T-helper 2 cell treated with Interferon-gamma antibody and Interleukin-4, amounts not matched to agents 5 μg/mL and 100 μg/mL, for 36 hours (primary cell): ENCODE measurements at regions not wholly inside any gene's neighbourhood (a gene's known extent, or its start where the extent isn't known, plus 50 kb on each side); places are given as distances from the start of the nearest gene placed in this dataset.
A peak's percentile ranks its signal among the peaks of the same experiment; 100 is the strongest.

ENCODE experiments used
- DNase-seq: peaks from one replicate; pipeline ENCODE4 v3.0.0; 2021; ENCODE audit warnings: low spot score
- H3K27ac Mint-ChIP-seq: one replicate; pipeline ENCODE4 v1.8.0; 2021; ENCODE audit warnings: mild to moderate bottlenecking, mixed read lengths
- H3K27me3 Mint-ChIP-seq: one replicate; pipeline ENCODE4 v1.8.0; 2021; ENCODE audit warnings: low read depth, mixed read lengths
- H3K36me3 Mint-ChIP-seq: one replicate; pipeline ENCODE4 v1.8.0; 2021; ENCODE audit warnings: low read depth, mixed read lengths
- H3K4me1 Mint-ChIP-seq: one replicate; pipeline ENCODE4 v1.8.0; 2021; ENCODE audit warnings: low read depth, mixed read lengths
- H3K4me3 Mint-ChIP-seq: one replicate; pipeline ENCODE4 v1.8.0; 2022; ENCODE audit warnings: mild to moderate bottlenecking, moderate library complexity, mixed read lengths
- H3K9me3 Mint-ChIP-seq: one replicate; pipeline ENCODE4 v1.8.0; 2021; ENCODE audit warnings: mixed read lengths

GRCh38 chr3:168250415-168250861 is 154.7 kb upstream of the GOLIM4 start:
- no peaks in the 10 kb centered on the region for H3K36me3 Mint-ChIP-seq
- H3K4me1 Mint-ChIP-seq: peaks cover 10% of the 10 kb centered on the region
- H3K27me3 Mint-ChIP-seq: peaks cover 55% of the 10 kb centered on the region
- no peaks in the 10 kb centered on the region for H3K9me3 Mint-ChIP-seq
- DNase-seq: no peak
- H3K4me3 Mint-ChIP-seq: peak overlapping the region; percentile 72
- no peak overlapping the region for H3K27ac Mint-ChIP-seq

DNA sequence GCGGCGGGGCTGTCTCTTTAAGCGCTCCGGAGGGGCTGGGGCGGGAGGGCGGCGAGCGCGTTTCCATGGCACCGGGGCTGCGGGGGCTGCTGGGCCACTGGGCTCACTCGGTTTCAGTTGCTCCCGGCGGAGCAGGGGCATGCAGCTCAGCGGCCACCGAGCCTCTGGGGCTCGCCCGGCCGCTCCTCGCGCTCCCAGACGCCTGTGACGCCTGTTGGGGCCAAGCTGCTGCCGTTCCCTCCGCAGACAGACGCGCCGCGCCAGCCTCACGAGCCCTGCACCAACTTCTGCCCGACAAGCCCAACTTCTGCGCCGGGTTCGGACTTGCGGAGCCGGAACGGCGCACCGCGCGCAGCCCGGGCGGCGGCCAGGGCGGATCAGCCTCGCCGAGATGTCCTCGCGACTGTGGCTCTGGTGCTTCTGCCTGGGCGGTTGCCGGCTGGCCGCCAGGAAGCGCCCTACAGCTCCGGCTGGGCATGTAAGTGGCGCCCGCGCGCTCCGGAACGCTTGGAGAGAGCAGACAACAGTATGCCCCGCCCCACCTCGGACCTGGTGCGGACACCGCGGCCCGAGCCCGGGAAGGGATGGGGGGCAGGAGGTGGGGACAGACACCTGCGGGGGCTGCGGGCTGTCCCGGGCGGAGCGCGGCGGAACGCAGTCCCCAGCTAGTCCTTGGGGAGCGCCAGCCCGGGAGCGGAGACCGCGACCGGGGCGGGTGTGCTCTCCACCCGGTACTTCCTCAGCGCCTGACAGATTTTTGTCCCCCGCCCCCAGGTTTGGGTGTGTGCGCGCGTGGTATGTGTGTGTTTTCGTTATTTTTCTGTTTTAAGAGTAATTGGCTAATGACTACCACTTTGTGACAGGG is 154.1 kb upstream of the GOLIM4 start:
- DNase-seq: peak; percentile 49
- H3K27me3 Mint-ChIP-seq: peaks cover 57% of the 10 kb centered on the region
- H3K9me3 Mint-ChIP-seq: no peaks in the 10 kb centered on the region
- no peaks in the 10 kb centered on the region for H3K36me3 Mint-ChIP-seq
- H3K4me1 Mint-ChIP-seq: peaks cover 10% of the 10 kb centered on the region
- peak overlapping the region; percentile 82 for H3K4me3 Mint-ChIP-seq
- H3K27ac Mint-ChIP-seq: no peak overlapping the region

GRCh38 chr3:168249205-168249549 is 153.5 kb upstream of the GOLIM4 start:
- peak overlapping the region; percentile 82 for H3K4me3 Mint-ChIP-seq
- no peak for DNase-seq
- peaks cover 10% of the 10 kb centered on the region for H3K4me1 Mint-ChIP-seq
- H3K36me3 Mint-ChIP-seq: no peaks in the 10 kb centered on the region
- H3K27me3 Mint-ChIP-seq: peaks cover 57% of the 10 kb centered on the region
- H3K27ac Mint-ChIP-seq: no peak overlapping the region
- H3K9me3 Mint-ChIP-seq: no peaks in the 10 kb centered on the region

- no peaks in the 10 kb centered on the region for H3K9me3 Mint-ChIP-seq
- no peak for DNase-seq
- peaks cover 57% of the 10 kb centered on the region for H3K27me3 Mint-ChIP-seq
Observed at GRCh38 chr3:168248383-168249204, 152.9 kb upstream of the GOLIM4 start.

DNA sequence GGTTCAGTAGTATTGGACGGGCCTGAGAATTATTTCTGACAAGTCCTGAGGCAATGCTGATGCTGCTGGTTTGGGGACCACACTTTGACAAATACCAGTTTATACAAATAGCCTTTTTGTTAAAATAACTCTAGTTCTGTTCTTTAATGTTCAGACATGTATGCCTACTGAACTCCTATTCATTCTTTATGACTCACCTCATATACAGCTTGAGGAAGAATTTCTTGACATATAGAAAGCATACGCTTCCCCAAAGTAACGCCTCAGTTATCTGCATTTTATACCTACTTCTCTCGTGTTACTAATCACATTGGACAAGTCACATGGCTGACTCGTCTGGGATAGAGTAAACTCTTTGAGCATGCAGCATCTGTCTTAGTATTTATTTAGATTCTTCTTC is 145.4 kb upstream of the GOLIM4 start:
- peaks cover 4% of the 10 kb centered on the region for H3K27me3 Mint-ChIP-seq

More at GRCh38 chr3:168248383-168249204, 152.9 kb upstream of the GOLIM4 start:
- no peak overlapping the region for H3K27ac Mint-ChIP-seq
- peaks cover 10% of the 10 kb centered on the region for H3K4me1 Mint-ChIP-seq
- peak overlapping the region; percentile 82 for H3K4me3 Mint-ChIP-seq
- H3K36me3 Mint-ChIP-seq: no peaks in the 10 kb centered on the region

DNA sequence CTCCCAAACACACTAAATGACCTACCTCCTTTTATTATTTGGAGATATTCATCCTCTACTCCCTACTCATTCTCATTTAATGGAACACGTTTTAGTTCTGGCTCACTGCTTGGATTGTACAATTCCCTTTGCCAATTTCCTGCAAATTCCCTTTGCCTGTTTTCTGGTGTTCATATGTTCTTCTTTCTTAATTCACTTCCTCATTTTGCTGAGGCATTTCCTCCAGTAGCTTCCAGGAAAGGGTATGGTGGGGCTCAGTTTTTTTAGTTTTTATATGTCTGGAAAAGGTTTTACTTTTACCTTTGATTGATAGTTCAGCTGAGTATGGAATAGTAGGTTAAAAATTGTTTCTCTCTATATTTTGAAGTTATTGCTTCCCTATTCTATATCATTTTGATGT is 143.6 kb upstream of the GOLIM4 start:
- DNase-seq: no peak

More for the DNA sequence above, 145.4 kb upstream of the GOLIM4 start:
- no peak overlapping the region for H3K27ac Mint-ChIP-seq
- DNase-seq: no peak
- no peaks in the 10 kb centered on the region for H3K36me3 Mint-ChIP-seq
- H3K4me3 Mint-ChIP-seq: no peak overlapping the region
- no peaks in the 10 kb centered on the region for H3K9me3 Mint-ChIP-seq
- H3K4me1 Mint-ChIP-seq: no peaks in the 10 kb centered on the region

GRCh38 chr3:168233001-168233400 is 137.3 kb upstream of the GOLIM4 start:
- Mint-ChIP-seq H3K36me3 (no peaks in the 10 kb centered on the region), H3K4me3 (no peak overlapping the region), H3K4me1 (no peaks in the 10 kb centered on the region), H3K9me3 (no peaks in the 10 kb centered on the region), H3K27me3 (peaks cover 3% of the 10 kb centered on the region), H3K27ac (no peak overlapping the region)
- DNase-seq: no peak

More for the DNA sequence above, 143.6 kb upstream of the GOLIM4 start:
- no peaks in the 10 kb centered on the region for H3K36me3 Mint-ChIP-seq
- H3K4me3 Mint-ChIP-seq: no peak overlapping the region
- no peaks in the 10 kb centered on the region for H3K4me1 Mint-ChIP-seq
- H3K9me3 Mint-ChIP-seq: no peaks in the 10 kb centered on the region
- H3K27me3 Mint-ChIP-seq: no peaks in the 10 kb centered on the region
- H3K27ac Mint-ChIP-seq: no peak overlapping the region

- DNase-seq: no peak
- H3K27me3 Mint-ChIP-seq: no peaks in the 10 kb centered on the region
- H3K36me3 Mint-ChIP-seq: no peaks in the 10 kb centered on the region
- H3K27ac Mint-ChIP-seq: no peak overlapping the region
- H3K9me3 Mint-ChIP-seq: no peaks in the 10 kb centered on the region
- no peak overlapping the region for H3K4me3 Mint-ChIP-seq
- no peaks in the 10 kb centered on the region for H3K4me1 Mint-ChIP-seq
Observed at GRCh38 chr3:168223085-168223484, 127.4 kb upstream of the GOLIM4 start.

DNA sequence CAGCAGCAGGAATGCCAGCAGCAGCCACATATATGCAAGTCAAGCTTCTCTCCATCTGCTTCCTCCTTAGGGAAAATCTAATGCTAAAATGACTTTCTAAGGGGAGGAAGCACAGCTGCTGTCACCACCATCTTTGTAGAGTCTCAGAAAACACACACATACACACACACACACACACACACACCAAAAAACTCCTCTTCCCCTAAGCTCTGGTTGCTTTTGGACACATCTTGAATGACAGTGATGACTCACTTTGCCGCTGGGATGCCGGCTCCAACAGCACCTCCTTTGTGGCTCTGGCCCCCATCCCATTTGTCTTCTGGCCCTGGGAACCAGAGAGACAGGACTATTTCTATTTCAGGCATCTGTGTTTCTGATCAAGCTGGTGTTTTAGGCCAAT is 124.8 kb upstream of the GOLIM4 start:
- Mint-ChIP-seq H3K27me3 (no peaks in the 10 kb centered on the region), H3K27ac (no peak overlapping the region), H3K4me3 (no peak overlapping the region), H3K4me1 (no peaks in the 10 kb centered on the region), H3K9me3 (no peaks in the 10 kb centered on the region), H3K36me3 (no peaks in the 10 kb centered on the region)
- DNase-seq: no peak

- no peak for DNase-seq
- Mint-ChIP-seq H3K9me3 (no peaks in the 10 kb centered on the region), H3K27me3 (no peaks in the 10 kb centered on the region), H3K4me3 (no peak overlapping the region), H3K4me1 (no peaks in the 10 kb centered on the region), H3K36me3 (no peaks in the 10 kb centered on the region), H3K27ac (no peak overlapping the region)
Observed at GRCh38 chr3:168219530-168219929, 123.8 kb upstream of the GOLIM4 start.

GRCh38 chr3:168218600-168218999 is 122.9 kb upstream of the GOLIM4 start:
- no peak overlapping the region for H3K4me3 Mint-ChIP-seq
- peaks cover 6% of the 10 kb centered on the region for H3K4me1 Mint-ChIP-seq
- no peak for DNase-seq
- H3K36me3 Mint-ChIP-seq: no peaks in the 10 kb centered on the region
- H3K9me3 Mint-ChIP-seq: no peaks in the 10 kb centered on the region
- no peaks in the 10 kb centered on the region for H3K27me3 Mint-ChIP-seq
- H3K27ac Mint-ChIP-seq: no peak overlapping the region

GRCh38 chr3:168216851-168217250 is 121.1 kb upstream of the GOLIM4 start:
- no peak overlapping the region for H3K4me3 Mint-ChIP-seq
- no peaks in the 10 kb centered on the region for H3K27me3 Mint-ChIP-seq
- no peaks in the 10 kb centered on the region for H3K9me3 Mint-ChIP-seq
- no peak for DNase-seq
- H3K27ac Mint-ChIP-seq: no peak overlapping the region
- peaks cover 6% of the 10 kb centered on the region for H3K4me1 Mint-ChIP-seq
- no peaks in the 10 kb centered on the region for H3K36me3 Mint-ChIP-seq

GRCh38 chr3:168213920-168214319 is 118.2 kb upstream of the GOLIM4 start:
- no peaks in the 10 kb centered on the region for H3K27me3 Mint-ChIP-seq
- H3K4me1 Mint-ChIP-seq: peaks cover 6% of the 10 kb centered on the region
- no peak for DNase-seq
- H3K27ac Mint-ChIP-seq: no peak overlapping the region
- H3K9me3 Mint-ChIP-seq: no peaks in the 10 kb centered on the region
- H3K4me3 Mint-ChIP-seq: peak overlapping the region; percentile 63
- no peaks in the 10 kb centered on the region for H3K36me3 Mint-ChIP-seq

- H3K4me3 Mint-ChIP-seq: no peak overlapping the region
- DNase-seq: no peak
- H3K4me1 Mint-ChIP-seq: peaks cover 6% of the 10 kb centered on the region
- no peaks in the 10 kb centered on the region for H3K9me3 Mint-ChIP-seq
- no peak overlapping the region for H3K27ac Mint-ChIP-seq
- no peaks in the 10 kb centered on the region for H3K36me3 Mint-ChIP-seq
- H3K27me3 Mint-ChIP-seq: no peaks in the 10 kb centered on the region
Observed at GRCh38 chr3:168212664-168213285, 117.1 kb upstream of the GOLIM4 start.
